ENCODE measurements at regions not wholly inside any gene's neighbourhood (a gene's known extent, or its start where the extent isn't known, plus 50 kb on each side); places are given as distances from the start of the nearest gene placed in this dataset.

GRCh38 chr2:4135765-4136164, 432.4 kb downstream of the DCDC2C start:
- Histone ChIP-seq H3K36me3 (ENCODE audit: insufficient read depth, low read length) (no peaks in the 10 kb centered on the region), H3K4me1 (ENCODE audit: insufficient read depth, low read length) (no peaks in the 10 kb centered on the region), H3K27me3 (ENCODE audit: insufficient read depth, low read length) (no peaks in the 10 kb centered on the region), H3K4me3 (ENCODE audit: low read length) (no peak overlapping the region), H2AFZ (ENCODE audit: low read depth, low read length) (no peak overlapping the region), H3K9me3 (ENCODE audit: low read length) (no peaks in the 10 kb centered on the region)

DNA sequence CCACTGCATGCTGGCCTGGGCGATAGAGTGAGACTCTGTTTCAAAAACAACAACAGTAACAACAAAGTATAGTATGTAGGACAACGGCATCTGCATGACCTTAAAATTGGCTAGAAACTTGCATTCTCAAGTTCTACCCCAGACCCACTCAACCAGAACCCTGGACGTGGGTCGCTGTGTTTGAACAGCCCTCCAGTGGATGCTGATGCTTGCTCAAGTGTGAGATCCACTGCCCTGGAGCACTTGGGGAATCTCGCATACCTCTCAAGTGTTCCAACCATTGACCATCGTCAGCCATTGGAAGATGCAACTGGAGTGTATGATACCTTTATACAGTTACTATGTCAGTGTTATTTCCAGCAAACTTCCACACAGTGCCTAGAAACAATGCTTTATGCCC, 435.9 kb downstream of the DCDC2C start:
- H3K4me1 ChIP-seq (ENCODE audit: insufficient read depth, low read length): no peaks in the 10 kb centered on the region
- no peak overlapping the region for H3K4me3 ChIP-seq (ENCODE audit: low read length)
- H3K27me3 ChIP-seq (ENCODE audit: insufficient read depth, low read length): no peaks in the 10 kb centered on the region
- H2AFZ ChIP-seq (ENCODE audit: low read depth, low read length): no peak overlapping the region
- no peaks in the 10 kb centered on the region for H3K9me3 ChIP-seq (ENCODE audit: low read length)
- H3K36me3 ChIP-seq (ENCODE audit: insufficient read depth, low read length): no peaks in the 10 kb centered on the region

GRCh38 chr2:4139731-4140130, 436.4 kb downstream of the DCDC2C start:
- Histone ChIP-seq H3K4me3 (ENCODE audit: low read length) (no peak overlapping the region), H3K4me1 (ENCODE audit: insufficient read depth, low read length) (no peaks in the 10 kb centered on the region), H3K27me3 (ENCODE audit: insufficient read depth, low read length) (no peaks in the 10 kb centered on the region), H3K9me3 (ENCODE audit: low read length) (no peaks in the 10 kb centered on the region), H2AFZ (ENCODE audit: low read depth, low read length) (no peak overlapping the region), H3K36me3 (ENCODE audit: insufficient read depth, low read length) (no peaks in the 10 kb centered on the region)

DNA sequence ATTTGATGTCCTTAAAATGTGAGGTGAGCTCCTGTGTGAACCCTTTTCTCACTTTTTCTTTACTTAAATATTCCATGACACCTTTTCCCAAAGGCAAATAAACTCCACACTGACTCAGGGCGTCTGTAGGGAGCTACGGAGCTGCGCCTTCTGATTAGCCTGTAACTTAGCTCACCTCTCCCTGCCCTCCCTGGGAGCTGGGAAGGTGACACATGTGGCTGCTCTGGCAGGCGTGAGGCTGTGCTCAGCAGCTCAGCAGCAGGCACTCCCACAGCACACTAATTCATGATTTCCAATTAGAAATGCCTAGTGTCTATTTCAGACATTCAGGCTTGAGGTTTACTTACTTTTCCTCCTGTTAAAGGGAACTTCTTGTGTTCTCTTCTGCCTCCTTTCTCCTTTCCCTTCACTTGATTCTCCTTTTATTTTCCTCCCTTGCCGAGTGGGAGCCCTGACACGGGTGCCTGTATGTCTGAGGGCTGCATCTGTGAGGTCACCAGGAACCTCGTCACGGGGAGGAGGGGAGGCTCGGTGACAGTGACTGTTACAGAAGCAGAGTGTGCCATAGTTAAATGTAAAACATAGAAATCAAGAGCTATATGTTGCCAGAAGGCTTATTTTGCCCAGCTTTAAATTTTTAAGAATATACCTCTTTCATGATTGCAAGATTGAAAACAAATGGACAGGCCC, 437.1 kb downstream of the DCDC2C start:
- H2AFZ ChIP-seq (ENCODE audit: low read depth, low read length): no peak overlapping the region
- H3K27me3 ChIP-seq (ENCODE audit: insufficient read depth, low read length): no peaks in the 10 kb centered on the region
- H3K4me3 ChIP-seq (ENCODE audit: low read length): no peak overlapping the region
- H3K4me1 ChIP-seq (ENCODE audit: insufficient read depth, low read length): no peaks in the 10 kb centered on the region
- H3K36me3 ChIP-seq (ENCODE audit: insufficient read depth, low read length): no peaks in the 10 kb centered on the region
- H3K9me3 ChIP-seq (ENCODE audit: low read length): no peaks in the 10 kb centered on the region

GRCh38 chr2:4144731-4145130, 441.4 kb downstream of the DCDC2C start:
- no peak overlapping the region for H3K4me3 ChIP-seq (ENCODE audit: low read length)
- no peak overlapping the region for H2AFZ ChIP-seq (ENCODE audit: low read depth, low read length)
- no peaks in the 10 kb centered on the region for H3K27me3 ChIP-seq (ENCODE audit: insufficient read depth, low read length)
- no peaks in the 10 kb centered on the region for H3K9me3 ChIP-seq (ENCODE audit: low read length)
- H3K4me1 ChIP-seq (ENCODE audit: insufficient read depth, low read length): no peaks in the 10 kb centered on the region
- H3K36me3 ChIP-seq (ENCODE audit: insufficient read depth, low read length): no peaks in the 10 kb centered on the region

- Histone ChIP-seq H3K9me3 (ENCODE audit: low read length) (no peaks in the 10 kb centered on the region), H3K36me3 (ENCODE audit: insufficient read depth, low read length) (no peaks in the 10 kb centered on the region), H3K27me3 (ENCODE audit: insufficient read depth, low read length) (no peaks in the 10 kb centered on the region), H3K4me1 (ENCODE audit: insufficient read depth, low read length) (no peaks in the 10 kb centered on the region), H3K4me3 (ENCODE audit: low read length) (no peak overlapping the region), H2AFZ (ENCODE audit: low read depth, low read length) (no peak overlapping the region)
These were observed 448.1 kb downstream of the DCDC2C start for GRCh38 chr2:4151521-4151920.

- H3K4me3 ChIP-seq (ENCODE audit: low read length): no peak overlapping the region
- H3K9me3 ChIP-seq (ENCODE audit: low read length): no peaks in the 10 kb centered on the region
- H3K27me3 ChIP-seq (ENCODE audit: insufficient read depth, low read length): no peaks in the 10 kb centered on the region
- no peaks in the 10 kb centered on the region for H3K4me1 ChIP-seq (ENCODE audit: insufficient read depth, low read length)
- no peaks in the 10 kb centered on the region for H3K36me3 ChIP-seq (ENCODE audit: insufficient read depth, low read length)
- H2AFZ ChIP-seq (ENCODE audit: low read depth, low read length): no peak overlapping the region
These were observed 448.7 kb downstream of the DCDC2C start for GRCh38 chr2:4152051-4152450.

- Histone ChIP-seq H3K9me3 (ENCODE audit: low read length) (no peaks in the 10 kb centered on the region), H3K36me3 (ENCODE audit: insufficient read depth, low read length) (no peaks in the 10 kb centered on the region), H2AFZ (ENCODE audit: low read depth, low read length) (no peak overlapping the region), H3K27me3 (ENCODE audit: insufficient read depth, low read length) (no peaks in the 10 kb centered on the region), H3K4me3 (ENCODE audit: low read length) (no peak overlapping the region), H3K4me1 (ENCODE audit: insufficient read depth, low read length) (no peaks in the 10 kb centered on the region)
These were observed 465.5 kb downstream of the DCDC2C start for GRCh38 chr2:4168834-4169233.

GRCh38 chr2:4174796-4175195, 471.4 kb downstream of the DCDC2C start:
- Histone ChIP-seq H3K27me3 (ENCODE audit: insufficient read depth, low read length) (no peaks in the 10 kb centered on the region), H3K9me3 (ENCODE audit: low read length) (peaks cover 2% of the 10 kb centered on the region), H3K36me3 (ENCODE audit: insufficient read depth, low read length) (no peaks in the 10 kb centered on the region), H2AFZ (ENCODE audit: low read depth, low read length) (no peak overlapping the region), H3K4me1 (ENCODE audit: insufficient read depth, low read length) (no peaks in the 10 kb centered on the region), H3K4me3 (ENCODE audit: low read length) (no peak overlapping the region)

DNA sequence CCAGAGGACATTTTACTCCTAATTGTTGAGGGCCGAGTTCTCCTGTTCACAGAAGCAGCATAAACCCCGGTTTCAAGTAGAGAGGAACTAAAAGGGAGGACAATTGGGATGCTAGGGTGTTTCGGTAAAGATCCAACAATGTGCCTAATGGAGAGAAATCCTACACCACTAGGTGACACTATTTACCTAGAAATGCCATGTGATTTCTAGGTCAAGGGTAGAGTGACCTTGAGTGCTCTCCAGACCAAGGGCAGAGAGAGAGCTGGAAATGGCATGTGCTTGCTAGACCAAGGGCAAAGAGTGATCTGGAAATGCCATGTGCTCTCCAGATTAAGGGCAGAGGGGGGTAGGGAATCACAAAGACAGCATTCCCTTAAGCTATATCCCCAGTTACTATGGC, 472.0 kb downstream of the DCDC2C start:
- Histone ChIP-seq H3K36me3 (ENCODE audit: insufficient read depth, low read length) (no peaks in the 10 kb centered on the region), H3K4me1 (ENCODE audit: insufficient read depth, low read length) (no peaks in the 10 kb centered on the region), H3K4me3 (ENCODE audit: low read length) (no peak overlapping the region), H3K27me3 (ENCODE audit: insufficient read depth, low read length) (no peaks in the 10 kb centered on the region), H3K9me3 (ENCODE audit: low read length) (peaks cover 2% of the 10 kb centered on the region), H2AFZ (ENCODE audit: low read depth, low read length) (no peak overlapping the region)

- H3K4me1 ChIP-seq (ENCODE audit: insufficient read depth, low read length): no peaks in the 10 kb centered on the region
- H2AFZ ChIP-seq (ENCODE audit: low read depth, low read length): no peak overlapping the region
- H3K36me3 ChIP-seq (ENCODE audit: insufficient read depth, low read length): no peaks in the 10 kb centered on the region
- H3K9me3 ChIP-seq (ENCODE audit: low read length): no peaks in the 10 kb centered on the region
- no peaks in the 10 kb centered on the region for H3K27me3 ChIP-seq (ENCODE audit: insufficient read depth, low read length)
- H3K4me3 ChIP-seq (ENCODE audit: low read length): no peak overlapping the region
These were observed 477.3 kb downstream of the DCDC2C start for GRCh38 chr2:4180631-4181030.

DNA sequence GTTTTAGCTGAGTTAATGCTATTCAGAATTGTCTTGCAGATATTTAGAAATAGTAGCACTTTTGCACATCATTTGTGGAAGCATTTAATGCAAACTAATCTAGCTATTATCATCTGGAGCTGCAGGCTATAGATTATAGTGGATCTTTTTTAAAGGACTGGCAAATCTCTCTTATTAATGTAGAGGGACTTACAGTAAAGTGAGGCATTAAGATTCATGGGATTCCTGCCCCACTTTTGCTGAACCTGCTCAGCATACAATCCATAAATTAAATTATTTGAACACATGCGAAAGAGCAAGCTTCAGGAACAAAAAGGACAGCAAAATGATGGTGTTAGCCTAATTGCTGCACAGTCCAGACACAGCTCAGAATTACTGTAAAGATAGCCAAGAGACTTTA, 477.7 kb downstream of the DCDC2C start:
- H2AFZ ChIP-seq (ENCODE audit: low read depth, low read length): no peak overlapping the region
- no peak overlapping the region for H3K4me3 ChIP-seq (ENCODE audit: low read length)
- H3K4me1 ChIP-seq (ENCODE audit: insufficient read depth, low read length): no peaks in the 10 kb centered on the region
- no peaks in the 10 kb centered on the region for H3K9me3 ChIP-seq (ENCODE audit: low read length)
- H3K36me3 ChIP-seq (ENCODE audit: insufficient read depth, low read length): no peaks in the 10 kb centered on the region
- H3K27me3 ChIP-seq (ENCODE audit: insufficient read depth, low read length): no peaks in the 10 kb centered on the region

DNA sequence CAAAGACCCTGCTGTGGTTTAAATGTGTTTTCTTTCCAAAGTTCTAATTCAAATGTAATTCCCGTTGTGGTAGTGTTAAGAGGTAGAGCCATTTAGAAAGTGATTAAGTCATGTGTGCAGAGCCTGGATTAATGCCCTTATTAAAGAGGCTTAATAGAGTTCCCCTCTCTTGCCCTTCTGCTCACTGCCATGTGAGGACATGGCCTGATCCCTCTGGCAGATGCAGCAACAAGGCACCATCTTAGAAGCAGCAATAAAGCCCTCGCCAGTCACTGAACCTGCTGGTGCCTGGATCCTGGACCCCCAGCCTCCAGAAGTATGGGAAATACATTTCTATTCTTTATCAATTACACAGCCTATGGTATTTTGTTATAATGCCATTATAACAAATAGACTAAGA, 485.2 kb downstream of the DCDC2C start:
- Histone ChIP-seq H2AFZ (ENCODE audit: low read depth, low read length) (no peak overlapping the region), H3K36me3 (ENCODE audit: insufficient read depth, low read length) (no peaks in the 10 kb centered on the region), H3K27me3 (ENCODE audit: insufficient read depth, low read length) (no peaks in the 10 kb centered on the region), H3K4me3 (ENCODE audit: low read length) (no peak overlapping the region), H3K9me3 (ENCODE audit: low read length) (peaks cover 1% of the 10 kb centered on the region), H3K4me1 (ENCODE audit: insufficient read depth, low read length) (peaks cover 2% of the 10 kb centered on the region)

DNA sequence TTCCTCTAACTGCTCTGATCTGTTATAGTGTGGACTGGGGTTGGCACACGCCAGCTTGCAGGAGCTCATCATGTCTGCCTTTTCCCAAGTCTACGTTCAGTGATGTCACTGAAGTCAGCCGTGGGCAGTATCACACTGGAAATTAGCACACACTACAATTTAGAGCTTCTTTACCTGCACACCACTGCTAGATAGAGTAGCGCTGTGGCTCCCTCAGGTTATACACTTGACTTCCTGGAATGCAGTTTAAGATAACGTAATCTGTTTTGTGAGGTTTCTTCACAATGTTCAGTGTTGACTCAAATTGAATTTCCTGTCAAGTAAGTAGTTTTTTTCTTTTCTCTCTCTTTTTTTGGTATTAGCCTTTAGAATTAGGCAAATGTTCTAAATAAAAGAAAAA, 487.2 kb downstream of the DCDC2C start:
- Histone ChIP-seq H2AFZ (ENCODE audit: low read depth, low read length) (no peak overlapping the region), H3K4me1 (ENCODE audit: insufficient read depth, low read length) (peaks cover 2% of the 10 kb centered on the region), H3K36me3 (ENCODE audit: insufficient read depth, low read length) (no peaks in the 10 kb centered on the region), H3K9me3 (ENCODE audit: low read length) (peaks cover 1% of the 10 kb centered on the region), H3K27me3 (ENCODE audit: insufficient read depth, low read length) (no peaks in the 10 kb centered on the region), H3K4me3 (ENCODE audit: low read length) (no peak overlapping the region)

All from neuron (in vitro differentiated cells).